GM10248 (cell line): ENCODE measurements at regions not wholly inside any gene's neighbourhood (a gene's known extent, or its start where the extent isn't known, plus 50 kb on each side); places are given as distances from the start of the nearest gene placed in this dataset.

Experiments
- CTCF ChIA-PET: fragments of 300-600 bp; sonication (Branson Sonifier 250); formaldehyde crosslinking; extraction: SDS; loops from one replicate; lab custom pipeline; 2021; ENCODE audit warnings: antibody characterized with exemption; lab: Yijun Ruan, JAX
- POLR2A ChIA-PET: fragments of 350-650 bp; sonication (Branson Sonifier 250); formaldehyde crosslinking; extraction: SDS; loops from one replicate; lab custom pipeline; 2020; ENCODE audit warnings: antibody characterized with exemption; lab: Yijun Ruan, JAX
- DNase-seq: peaks from one replicate; pipeline ENCODE4 v3.0.0; 2012; ENCODE audit errors: extremely low spot score
- CTCF ChIP-seq: IDR thresholded peaks from 2 replicates; pipeline ENCODE4 v1.5.1; 2012; ENCODE audit warnings: mild to moderate bottlenecking, low read depth; ENCODE audit errors: extremely low read depth, missing control alignments, control extremely low read depth

- ChIA-PET POLR2A (no interaction called here), CTCF (no interaction called here)
- no peak for DNase-seq
- TF ChIP-seq CTCF = no peak
Measured at GRCh38 chr17:65468321-65468720, 93.1 kb downstream of the AXIN2 start.

- no peak for DNase-seq
- no peak for TF ChIP-seq CTCF
- ChIA-PET POLR2A (no interaction called here), CTCF (no interaction called here)
Measured at GRCh38 chr17:65467156-65467555, 94.3 kb downstream of the AXIN2 start.

- POLR2A ChIA-PET = no interaction called here
- no peak for DNase-seq
- CTCF ChIA-PET = interaction anchor here (0.6 kb wide), 1 partner anchor 20 kb away, joined by 3 read pairs; no protein-coding TSS in a partner anchor
- no peak for TF ChIP-seq CTCF
Measured at GRCh38 chr17:65466547-65466946, 94.9 kb downstream of the AXIN2 start.

- ChIA-PET POLR2A (no interaction called here), CTCF (no interaction called here)
- no peak for DNase-seq
- TF ChIP-seq CTCF = no peak
Measured at GRCh38 chr17:65463242-65463641, 98.2 kb downstream of the AXIN2 start.

GRCh38 chr17:65459677-65460347 is 101.6 kb downstream of the AXIN2 start:
- TF ChIP-seq CTCF = no peak
- DNase-seq = no peak
- CTCF ChIA-PET = no interaction called here
- POLR2A ChIA-PET = no interaction called here

GRCh38 chr17:65457635-65458257 is 103.7 kb downstream of the AXIN2 start:
- no peak for TF ChIP-seq CTCF
- POLR2A ChIA-PET = no interaction called here
- DNase-seq = no peak
- CTCF ChIA-PET = no interaction called here
